Heart left ventricle (tissue), 13 donors: ENCODE measurements at regions not wholly inside any gene's neighbourhood (a gene's known extent, or its start where the extent isn't known, plus 50 kb on each side); places are given as distances from the start of the nearest gene placed in this dataset.

Experiments used
- CTCF ChIP-seq, 12 donors: fragments of 200-600 bp; sonication (generic) in 4 of 12; IDR thresholded peaks; one replicate each; pipeline versions ENCODE4 v1.5.0 to v1.8.0; 2018 to 2022; ENCODE audit warnings: antibody characterized with exemption in 12 of 12, mild to moderate bottlenecking in 5 of 12
- POLR2A ChIP-seq, 2 donors: fragments of 450-650 bp; IDR thresholded peaks; one replicate each; pipeline ENCODE4 v1.6.1; 2017; ENCODE audit warnings: antibody characterized with exemption in 2 of 2, mild to moderate bottlenecking in 2 of 2, moderate library complexity in 2 of 2
- donor health status: ischemic (EF 13 %, LVEDD 7.1; RV severe dilation, severe dysfunction).
- donor health status: DM: no; HTN: yes; CAD: no.
- donor health status: DM: no; HTN: no; CAD: no.
- donor health status: ischemic (EF 25% LVEDD 6.9; RV normal size, moderate dysfunction).
- donor health status: ischemic (EF 25% LVEDD 5.7; RV mildly dilated, moderate dysfunction).
- donor health status: ischemic (EF 35%, LVEDD 5.7; RV mildly dilated, moderate dysfunction).
- donor health status: nonischemic (EF 11% LVEDD 7.7; RV severe dilation, severe dysfunction).
- donor health status: DM: yes; HTN: yes; CAD: no.
- donor health status: PGD.
- donor health status: ischemic (EF 29% LVEDD 5.4; RV normal size, mild dysfunction).
- donor health status: nonischemic (EF 23%, LVEDD 6.1; RV moderate dilation, normal function).

GRCh38 chr3:73705792-73706191 lies 81.1 kb upstream of the PDZRN3 start:
- TF ChIP-seq POLR2A (IDR thresholded peaks at IDR 0.05) (no peak), CTCF (IDR thresholded peaks at IDR 0.05) (no peak)
